ENCODE measurements at regions not wholly inside any gene's neighbourhood (a gene's known extent, or its start where the extent isn't known, plus 50 kb on each side); places are given as distances from the start of the nearest gene placed in this dataset.
"Not testable (repeated sequence)": the region's sequence is repeated elsewhere in the genome, so short reads cannot be mapped to it uniquely, and the experiment has no call there.

- no peak for DNase-seq
These were observed 280.5 kb upstream of the IRX4 start for GRCh38 chr5:2163060-2163856.

DNA sequence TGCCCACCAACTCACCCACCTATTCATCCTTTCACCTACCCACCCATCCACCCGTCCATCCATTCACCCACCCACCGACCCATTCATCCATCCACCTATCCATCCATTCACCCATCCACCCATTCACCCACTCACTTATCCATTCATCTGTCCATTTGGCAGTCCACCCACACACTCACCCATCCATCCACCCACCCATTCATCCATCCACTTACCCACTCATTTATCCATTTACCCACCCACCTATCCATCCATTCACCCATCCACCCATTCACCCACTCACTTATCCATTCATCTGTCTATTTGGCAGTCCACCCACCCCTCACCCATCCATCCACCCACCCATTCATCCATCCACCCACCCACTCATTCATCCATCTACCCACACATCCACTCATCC is 278.1 kb upstream of the IRX4 start:
- no peak for DNase-seq

- no peak for DNase-seq
These were observed 276.0 kb upstream of the IRX4 start for GRCh38 chr5:2158767-2159166.

- no peak for DNase-seq
These were observed 275.4 kb upstream of the IRX4 start for GRCh38 chr5:2158109-2158508.

GRCh38 chr5:2157372-2157771 is 274.6 kb upstream of the IRX4 start:
- DNase-seq, result no peak

DNA sequence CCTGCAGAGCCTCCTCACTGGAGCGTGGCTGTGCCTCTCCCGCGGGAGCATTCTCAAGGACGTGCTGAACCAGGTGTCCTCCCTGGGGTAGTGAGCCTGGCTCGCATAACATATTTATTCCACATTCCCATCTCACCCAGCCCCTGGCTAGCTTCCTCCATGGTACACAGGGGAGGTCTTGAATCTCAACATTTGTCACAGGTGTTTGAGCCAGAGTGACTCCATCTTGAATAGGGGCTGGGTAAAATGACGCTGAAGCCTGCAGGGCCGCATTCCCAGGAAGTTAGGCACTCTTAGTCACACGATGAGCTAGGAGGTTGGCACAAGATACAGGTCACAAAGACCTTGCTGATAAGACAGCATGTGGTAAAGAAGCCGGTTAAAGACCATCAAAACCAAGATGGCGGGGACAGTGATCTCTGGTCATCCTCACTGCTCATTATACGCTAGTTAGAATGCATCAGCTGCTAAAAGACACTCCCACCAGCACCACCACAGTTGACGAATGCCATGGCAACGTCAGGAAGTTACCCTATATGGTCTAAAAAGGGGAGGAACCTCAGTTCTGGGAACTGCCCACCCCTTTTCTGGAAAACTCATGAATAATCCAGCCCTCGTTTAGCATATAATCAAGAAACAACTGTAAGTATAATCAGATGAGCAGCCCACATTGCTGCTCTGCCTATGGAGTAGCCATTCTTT is 273.8 kb upstream of the IRX4 start:
- DNase-seq, result no peak

GRCh38 chr5:2155556-2155955 is 272.8 kb upstream of the IRX4 start:
- no peak for DNase-seq

GRCh38 chr5:2153802-2154201 is 271.1 kb upstream of the IRX4 start:
- no peak for DNase-seq

DNA sequence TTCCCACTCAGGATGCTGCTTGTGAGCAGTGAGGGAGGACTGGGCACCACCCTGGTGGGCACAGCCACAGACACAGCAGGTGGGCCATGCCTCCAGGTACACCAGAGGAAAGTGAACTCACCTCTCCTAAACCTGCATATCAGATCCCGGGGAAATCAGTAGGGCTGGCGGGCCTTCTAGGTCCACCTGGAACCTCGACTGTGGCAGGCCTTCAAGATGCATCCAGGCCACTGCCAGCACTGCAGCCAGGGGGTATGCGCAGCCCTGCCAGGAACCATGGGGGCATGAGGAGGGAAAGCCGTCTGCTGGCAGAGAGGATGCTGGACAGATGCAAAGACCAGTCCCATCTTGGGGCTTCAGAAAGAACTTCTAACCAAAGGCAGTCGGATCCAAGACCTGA is 270.6 kb upstream of the IRX4 start:
- no peak for DNase-seq

- not testable (repeated sequence) for DNase-seq
These were observed 268.7 kb upstream of the IRX4 start for GRCh38 chr5:2151301-2151888.

DNA sequence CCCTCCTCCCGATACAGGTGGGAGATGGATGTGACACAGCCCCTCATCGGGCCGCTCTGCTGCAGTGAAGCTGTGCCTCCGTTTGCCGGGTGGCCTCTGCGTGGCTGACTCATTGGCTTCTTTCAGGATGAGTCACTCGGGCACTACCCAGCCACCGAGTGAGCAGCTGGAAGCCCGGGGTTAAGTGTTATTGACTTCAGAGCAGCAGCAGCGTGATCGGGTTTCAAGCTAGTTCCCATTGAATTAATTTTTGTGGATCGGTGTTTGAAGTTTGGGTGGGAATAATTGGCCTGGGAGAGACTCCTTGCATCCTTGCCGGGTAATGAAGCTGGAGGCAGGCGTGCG is 266.4 kb upstream of the IRX4 start:
- DNase-seq, result no peak

GRCh38 chr5:2148312-2149194 is 265.8 kb upstream of the IRX4 start:
- no peak for DNase-seq

GRCh38 chr5:2147504-2148311 is 265.0 kb upstream of the IRX4 start:
- DNase-seq, result no peak

GRCh38 chr5:2143646-2144353 is 261.1 kb upstream of the IRX4 start:
- no peak for DNase-seq

DNA sequence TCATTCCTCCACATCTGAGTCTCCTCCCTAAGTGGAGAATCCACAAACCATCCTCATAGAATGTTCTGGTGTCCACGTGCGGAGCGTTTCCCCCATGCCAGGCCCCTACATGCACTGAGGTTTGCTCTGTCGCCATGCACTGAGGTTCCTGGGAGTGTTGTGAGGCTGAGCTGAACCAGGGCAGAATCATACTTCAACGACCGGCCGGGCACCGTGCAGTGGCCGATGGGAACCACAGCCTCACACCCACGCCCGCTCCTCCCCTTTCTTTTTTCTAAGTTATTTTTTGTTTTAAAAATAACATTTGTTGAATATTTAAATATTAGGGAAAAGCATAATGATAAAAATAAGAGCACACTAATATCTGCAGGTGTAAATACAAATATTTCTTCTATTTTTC is 260.4 kb upstream of the IRX4 start:
- no peak for DNase-seq

- DNase-seq, result no peak
These were observed 259.8 kb upstream of the IRX4 start for GRCh38 chr5:2142456-2142954.

- DNase-seq, result no peak
These were observed 258.7 kb upstream of the IRX4 start for GRCh38 chr5:2141254-2142000.

GRCh38 chr5:2140501-2141175 is 257.9 kb upstream of the IRX4 start:
- no peak for DNase-seq

DNA sequence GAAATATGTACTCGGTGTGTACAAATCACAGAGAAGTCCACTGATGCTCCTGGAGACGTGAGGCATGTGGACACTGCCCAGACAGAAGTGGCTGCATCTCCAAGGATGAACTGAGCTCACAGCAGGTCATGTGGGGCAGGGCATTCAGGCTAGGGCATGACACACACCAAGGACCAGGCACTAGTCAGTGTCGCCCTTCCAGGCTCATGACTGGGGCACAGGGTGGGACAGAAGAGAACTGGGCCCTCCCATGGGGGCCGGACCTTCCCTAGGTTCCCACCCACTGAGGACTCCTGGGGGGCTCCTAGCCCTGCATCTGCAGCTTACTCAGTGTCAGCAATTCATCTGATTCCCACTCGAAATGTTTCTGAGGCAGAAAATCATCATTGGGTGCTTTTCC is 256.8 kb upstream of the IRX4 start:
- DNase-seq, result no peak

DNA sequence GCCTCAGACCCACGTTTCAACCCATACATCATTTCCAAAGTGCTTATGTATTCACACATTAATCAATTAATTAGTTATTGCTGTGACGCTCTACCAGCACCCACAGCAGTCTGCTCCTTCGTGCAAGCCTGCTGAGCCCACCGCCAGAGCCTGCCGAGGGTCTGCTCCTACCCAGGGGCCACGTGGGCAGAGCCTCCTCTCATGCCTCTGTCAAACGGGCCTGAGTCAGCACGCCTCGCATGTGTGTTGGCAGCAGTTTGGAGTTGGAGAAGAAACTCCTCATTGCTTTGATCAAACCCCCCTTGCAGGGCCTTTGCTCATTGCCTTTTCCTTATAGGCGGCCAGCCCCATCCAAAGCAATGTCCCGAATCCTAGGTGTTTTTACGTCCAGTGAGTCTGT is 256.2 kb upstream of the IRX4 start:
- DNase-seq, result no peak
